GM19043 (cell line): ENCODE measurements at regions not wholly inside any gene's neighbourhood (a gene's known extent, or its start where the extent isn't known, plus 50 kb on each side); places are given as distances from the start of the nearest gene placed in this dataset.
"Not testable (repeated sequence)": the region's sequence is repeated elsewhere in the genome, so short reads cannot be mapped to it uniquely, and the experiment has no call there.

ENCODE experiments used
- ATAC-seq: cut with Tn5 transposase; IDR thresholded peaks from one replicate; pipeline ENCODE4 v1.9.1; 2021; ENCODE audit warnings: low read depth; ENCODE audit not compliant: unreplicated experiment

DNA sequence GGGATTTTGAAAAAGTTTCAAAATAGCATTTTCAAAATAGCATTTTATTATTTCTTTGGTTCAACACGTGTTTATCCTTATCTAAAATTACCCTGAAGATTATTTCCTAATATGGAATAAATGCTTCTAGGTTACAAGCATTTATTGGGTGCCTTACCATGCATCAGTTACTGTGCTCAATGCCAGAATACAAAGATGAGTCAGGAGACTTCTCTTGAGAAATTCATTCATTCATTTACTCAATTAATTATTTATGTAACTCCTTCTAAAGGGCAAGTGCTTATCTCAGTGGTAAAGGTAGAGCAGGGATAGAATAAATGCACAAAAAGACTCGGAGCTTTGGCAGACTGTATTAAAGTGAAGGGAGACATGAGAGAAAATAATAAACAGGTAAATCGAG lies 150.1 kb upstream of the PDE7B start:
- no peak for ATAC-seq

DNA sequence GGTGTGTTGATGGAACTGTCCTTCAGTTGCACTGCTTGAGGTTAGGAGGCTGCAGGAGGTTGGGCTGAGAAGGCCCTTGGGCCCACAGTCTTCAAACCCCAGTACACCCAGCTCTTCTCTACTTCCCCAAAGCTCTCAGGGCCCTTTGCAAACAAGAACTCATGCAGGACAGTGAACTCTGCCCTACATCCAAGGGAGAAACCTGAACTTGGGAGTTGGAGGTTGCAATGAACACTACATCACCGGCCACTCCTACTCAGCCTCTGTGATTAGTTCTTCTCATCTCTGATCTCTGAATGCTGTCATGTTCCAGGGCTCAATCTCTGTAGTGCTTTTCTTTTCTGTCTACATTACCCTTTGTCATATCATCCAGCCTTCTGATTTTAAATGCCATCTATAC lies 148.5 kb upstream of the PDE7B start:
- ATAC-seq = no peak

DNA sequence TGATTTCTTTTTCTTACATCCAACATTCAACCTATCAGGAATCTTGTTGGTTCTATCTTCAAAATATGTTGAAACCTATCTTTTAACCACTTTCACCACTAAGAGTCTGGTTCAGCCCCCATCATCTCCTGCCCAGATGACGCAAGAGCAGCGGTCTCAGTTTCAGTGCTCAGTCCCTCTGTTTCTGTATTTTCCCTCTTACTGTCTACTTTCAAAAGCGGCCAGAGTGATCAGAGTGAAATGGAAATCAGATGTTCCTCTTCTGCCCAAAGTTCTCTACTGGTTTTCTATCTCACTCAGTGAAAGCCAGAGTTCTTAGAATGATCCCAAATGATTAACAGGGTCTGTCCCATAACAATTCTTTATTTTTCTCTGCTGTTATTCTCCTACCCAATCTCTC lies 147.9 kb upstream of the PDE7B start:
- no peak for ATAC-seq

DNA sequence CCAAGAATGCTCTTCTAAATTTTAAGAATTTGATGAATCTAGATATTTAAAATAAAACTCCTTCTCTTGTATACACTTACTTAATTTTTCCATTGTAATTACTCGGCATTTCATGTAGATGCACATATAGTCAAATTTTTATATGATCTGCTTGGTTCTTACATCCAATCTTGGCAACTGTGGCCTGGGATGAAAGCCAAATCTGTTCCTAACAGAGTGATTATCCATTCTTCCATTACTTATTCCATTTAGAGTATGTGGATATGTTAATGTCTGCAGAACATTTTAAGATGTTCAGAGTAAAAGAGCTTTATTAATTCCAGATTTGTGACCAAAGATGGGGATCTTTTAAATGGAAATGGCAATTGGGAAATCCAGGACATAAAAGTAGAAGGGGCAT lies 144.1 kb upstream of the PDE7B start:
- no peak for ATAC-seq

DNA sequence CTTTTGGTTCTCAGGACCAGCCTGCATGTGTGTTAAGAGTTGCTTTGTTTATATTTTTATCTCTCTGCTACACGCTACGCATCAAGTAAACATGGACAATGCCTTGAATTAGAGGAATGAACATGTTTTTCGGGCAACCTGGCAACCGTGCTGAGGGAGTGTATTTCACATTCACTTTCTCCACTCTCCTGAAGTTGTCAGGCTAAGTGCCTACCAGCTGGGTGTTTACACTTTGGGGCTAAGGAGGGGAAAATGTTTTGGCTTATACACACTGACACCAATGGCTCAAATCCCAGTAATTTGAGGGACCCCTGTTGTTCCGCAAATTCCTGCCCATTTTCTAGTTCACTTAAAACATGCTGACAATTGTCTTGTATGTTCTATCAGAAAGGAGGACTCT lies 141.5 kb upstream of the PDE7B start:
- ATAC-seq = no peak

DNA sequence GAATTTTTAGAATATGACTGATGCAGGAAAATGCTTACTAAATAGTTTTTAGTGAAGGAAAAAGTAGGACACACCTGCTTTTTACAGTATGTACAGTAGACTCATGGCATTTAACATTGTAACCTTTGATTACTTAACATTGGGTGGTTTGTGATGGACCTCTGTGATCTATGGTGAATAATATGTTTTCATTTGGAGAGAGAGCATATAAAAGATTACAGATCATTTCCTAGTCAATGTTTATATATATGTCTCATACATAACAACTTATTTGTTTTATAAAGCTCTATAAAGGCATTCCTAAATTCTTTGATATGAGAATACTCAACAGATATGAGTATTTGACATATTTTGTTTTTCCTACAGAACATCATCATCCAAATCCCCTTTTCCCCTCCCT lies 129.3 kb upstream of the PDE7B start:
- no peak for ATAC-seq

DNA sequence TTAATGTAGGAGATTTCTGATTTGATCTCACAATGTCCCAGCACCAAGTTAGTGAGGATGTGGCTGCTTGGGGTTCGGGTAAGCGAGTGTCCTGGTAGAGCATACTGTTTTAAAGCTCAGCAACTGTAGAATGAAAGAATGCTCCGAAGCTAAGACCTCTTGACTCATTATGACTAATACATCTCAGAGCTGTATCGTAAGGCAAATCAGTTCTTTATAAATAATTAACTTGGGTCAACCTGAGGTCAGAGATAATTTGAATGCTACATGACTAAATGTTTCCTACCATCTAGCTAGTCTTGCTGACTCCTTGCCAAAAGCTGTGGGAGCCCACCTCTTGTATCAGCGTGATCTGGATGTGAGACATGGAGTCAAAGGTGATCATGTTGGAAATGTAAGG lies 128.8 kb upstream of the PDE7B start:
- ATAC-seq = peak; percentile 90

DNA sequence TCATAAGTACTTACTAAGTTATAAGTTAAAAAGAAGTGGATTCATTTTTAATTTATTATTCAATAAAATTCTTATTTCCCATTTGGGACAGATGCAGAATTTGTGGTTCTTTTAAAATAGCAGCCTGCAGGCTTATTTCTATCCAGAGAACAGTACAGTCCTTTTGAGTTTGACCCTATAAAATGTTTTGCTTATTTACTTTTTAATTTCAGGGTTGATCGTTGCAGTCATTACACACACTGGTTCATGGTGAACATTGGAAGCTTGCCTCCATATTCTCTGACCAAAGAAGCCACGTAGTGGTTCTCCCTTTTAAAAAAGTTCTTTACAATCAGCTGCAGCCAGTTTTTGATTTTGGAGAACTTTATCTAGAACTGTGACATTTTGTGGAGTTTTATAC lies 122.9 kb upstream of the PDE7B start:
- ATAC-seq = no peak

DNA sequence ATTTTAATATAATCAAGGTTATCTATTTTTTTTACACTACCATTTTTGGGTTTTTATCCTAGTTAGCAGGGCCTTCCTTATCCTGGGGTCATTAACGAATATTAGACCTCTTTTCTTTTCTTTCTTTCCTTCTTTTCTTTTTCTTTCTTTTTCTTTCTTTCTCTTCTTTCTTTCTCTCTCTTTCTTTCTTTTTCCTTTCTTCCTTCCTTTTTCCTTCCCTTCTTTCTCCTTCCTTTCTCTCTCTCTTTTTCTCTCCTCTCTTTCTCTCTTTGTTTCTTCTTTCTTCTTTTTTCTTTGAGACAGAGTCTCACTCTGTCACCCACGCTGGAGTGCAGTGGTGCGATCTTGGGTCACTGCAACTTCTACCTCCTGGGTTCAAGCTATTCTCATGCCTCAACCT lies 120.4 kb upstream of the PDE7B start:
- no peak for ATAC-seq

DNA sequence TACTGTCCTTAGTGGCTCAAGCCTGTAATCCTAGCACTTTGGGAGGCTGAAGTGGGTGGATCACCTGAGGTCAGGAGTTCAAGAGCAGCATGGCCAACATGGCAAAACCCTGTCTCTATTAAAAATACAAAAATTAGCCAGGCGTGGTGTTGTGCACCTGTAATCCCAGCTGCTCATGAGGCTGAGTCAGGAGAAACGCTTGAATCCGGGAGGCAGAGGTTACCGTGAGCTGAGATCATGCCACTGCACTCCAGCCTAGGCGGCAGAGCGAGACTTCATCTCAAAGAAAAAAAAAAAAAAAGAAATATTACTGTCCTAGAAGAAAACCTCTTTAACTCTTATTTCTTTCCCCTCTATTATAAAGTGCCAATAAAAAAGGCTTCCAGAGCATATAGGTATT lies 115.2 kb upstream of the PDE7B start:
- ATAC-seq = not testable (repeated sequence)

DNA sequence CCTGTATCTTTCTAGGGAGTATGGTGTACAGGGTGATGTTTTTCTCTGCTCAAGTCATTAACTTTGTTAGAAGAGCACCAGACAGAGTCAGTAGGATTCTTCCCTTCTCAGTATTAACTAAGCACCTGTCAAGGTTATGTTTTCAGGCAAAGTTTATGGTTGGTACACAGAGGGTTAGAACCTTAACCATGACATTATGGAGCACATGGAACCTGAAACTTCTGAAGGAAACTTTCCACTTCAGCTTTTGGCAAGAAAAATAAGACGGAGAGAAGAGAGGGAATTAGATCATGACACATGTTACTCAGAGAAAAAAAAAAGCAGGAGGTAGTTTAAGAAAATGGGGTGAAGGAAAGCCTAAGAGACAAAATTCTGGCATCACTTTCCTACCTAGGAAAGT lies 112.9 kb upstream of the PDE7B start:
- no peak for ATAC-seq

DNA sequence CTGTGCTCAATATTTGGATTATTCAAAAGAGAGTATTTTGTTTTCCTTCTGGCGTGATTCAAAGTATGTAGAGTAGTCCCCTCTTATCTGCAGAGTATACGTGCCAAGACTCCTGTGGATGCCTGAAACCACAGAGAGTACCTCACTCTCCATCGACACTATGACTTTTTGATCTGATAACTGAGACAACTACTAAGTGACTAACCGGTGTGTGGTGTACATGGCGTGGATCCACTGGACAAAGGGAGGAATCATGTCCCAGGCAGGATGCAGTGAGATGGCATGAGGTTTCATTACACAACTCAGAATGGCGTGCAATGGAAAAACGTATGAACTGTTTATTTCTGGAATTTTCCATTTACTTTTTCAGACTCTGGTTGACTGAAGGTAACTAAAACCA lies 112.2 kb upstream of the PDE7B start:
- no peak for ATAC-seq

DNA sequence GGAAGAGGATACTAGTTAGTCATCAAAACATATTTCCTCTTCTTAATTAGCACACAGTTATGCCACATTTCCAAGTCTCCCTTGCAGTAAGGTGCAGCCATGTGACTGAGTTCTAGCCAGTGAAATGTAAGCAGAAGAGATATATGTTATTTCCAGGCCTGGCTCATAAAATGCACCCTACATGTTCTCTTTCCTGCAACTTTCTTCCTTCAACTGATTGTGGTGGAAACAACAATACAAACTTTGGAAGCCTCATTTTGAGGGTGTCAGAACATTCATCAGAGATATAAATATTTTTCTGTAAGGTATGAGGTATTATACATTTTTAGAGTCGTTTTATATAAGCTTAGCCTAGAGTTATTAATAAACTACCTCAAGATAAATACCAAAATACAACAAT lies 110.9 kb upstream of the PDE7B start:
- no peak for ATAC-seq

DNA sequence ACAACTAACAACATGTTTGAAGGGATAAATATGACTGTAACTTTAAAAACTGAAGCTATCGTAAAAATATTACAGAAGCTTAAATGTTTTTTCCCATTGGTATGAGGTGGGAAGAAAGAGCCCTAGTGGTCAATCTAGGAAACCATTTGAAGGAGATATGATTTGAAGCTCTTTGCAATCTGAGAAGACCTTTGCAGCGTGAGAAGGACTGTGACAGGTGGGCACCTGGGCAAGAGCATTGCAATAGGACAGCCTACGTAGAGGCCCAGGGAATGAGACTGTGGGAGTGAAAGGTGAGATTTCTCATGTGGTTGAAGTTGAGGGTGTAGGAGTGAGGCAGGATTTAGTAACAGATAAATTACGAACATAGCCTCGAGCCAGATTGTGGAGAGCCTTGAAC lies 108.0 kb upstream of the PDE7B start:
- ATAC-seq = no peak

DNA sequence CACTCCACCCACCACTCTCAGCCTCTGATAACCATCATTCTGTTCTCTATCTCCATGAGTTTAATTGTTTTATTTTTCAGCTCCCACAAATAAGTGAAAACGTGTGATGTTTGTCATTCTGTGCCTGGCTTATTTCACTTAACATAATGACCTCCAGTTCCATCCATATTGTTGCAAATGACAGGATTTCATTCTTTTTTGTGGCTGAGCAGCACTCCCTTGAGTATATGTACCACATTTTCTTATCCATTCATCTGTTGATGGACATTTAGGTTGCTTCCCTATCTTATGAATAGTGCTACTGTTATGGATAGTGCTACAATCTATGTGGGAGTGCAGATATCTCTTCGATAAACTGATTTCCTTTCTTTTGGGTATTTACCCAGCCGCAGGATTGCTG lies 103.3 kb upstream of the PDE7B start:
- ATAC-seq = no peak

DNA sequence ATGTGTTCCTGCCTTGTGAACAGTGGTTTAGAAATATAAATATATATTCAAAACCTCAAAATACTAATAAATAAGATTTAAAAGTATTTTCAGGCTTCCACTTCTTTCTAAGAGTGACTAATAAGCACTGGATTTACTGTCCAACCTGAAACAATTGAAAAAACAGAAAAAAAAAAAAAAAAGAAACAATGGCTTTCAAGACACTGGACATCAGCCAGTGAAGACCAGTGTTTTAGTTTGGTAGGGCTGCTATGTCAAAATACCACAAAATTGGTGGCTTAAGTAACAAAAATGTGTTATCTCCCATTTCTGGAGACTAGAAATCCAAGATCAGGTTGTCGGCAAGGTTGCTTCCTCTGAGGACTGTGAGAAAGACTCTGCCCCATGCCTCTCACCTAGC lies 101.4 kb upstream of the PDE7B start:
- no peak for ATAC-seq

DNA sequence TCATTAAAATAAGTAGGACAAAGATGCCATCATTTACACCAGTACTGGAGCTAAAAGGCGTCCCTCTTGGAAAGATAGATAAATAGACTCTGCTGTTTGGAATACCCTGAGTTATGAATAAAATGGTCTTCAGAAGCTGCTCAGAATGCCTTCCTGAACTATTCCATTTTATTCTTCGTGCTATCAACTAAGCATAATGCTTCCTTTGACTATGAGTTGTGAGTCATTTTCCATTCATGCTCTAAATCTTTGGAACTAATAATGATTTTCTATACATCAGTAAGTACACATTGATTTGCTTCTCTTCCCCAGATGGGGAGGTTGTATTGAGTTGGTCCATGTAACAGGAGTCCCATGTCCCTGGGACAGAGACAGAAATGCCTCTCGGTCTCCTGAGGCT lies 98.3 kb upstream of the PDE7B start:
- ATAC-seq = no peak

DNA sequence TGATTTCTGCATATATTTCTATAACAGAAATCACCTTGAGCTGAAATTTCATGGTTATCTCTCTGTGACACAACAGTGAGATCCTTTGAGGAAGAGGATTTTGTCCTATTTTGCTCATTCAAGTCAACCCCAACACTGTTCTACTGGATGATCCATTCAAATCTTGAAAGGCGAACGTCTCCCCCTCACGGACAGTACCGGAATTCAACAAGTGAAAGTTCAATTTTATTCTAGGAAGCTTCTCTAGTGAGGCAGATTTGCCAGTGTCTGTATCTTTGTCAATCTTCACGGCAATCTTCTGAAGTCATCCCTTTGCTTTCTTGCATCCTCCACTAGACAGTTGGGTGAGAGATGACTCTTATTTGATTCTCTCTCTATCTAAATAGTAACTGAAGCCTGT lies 91.7 kb upstream of the PDE7B start:
- ATAC-seq = no peak

DNA sequence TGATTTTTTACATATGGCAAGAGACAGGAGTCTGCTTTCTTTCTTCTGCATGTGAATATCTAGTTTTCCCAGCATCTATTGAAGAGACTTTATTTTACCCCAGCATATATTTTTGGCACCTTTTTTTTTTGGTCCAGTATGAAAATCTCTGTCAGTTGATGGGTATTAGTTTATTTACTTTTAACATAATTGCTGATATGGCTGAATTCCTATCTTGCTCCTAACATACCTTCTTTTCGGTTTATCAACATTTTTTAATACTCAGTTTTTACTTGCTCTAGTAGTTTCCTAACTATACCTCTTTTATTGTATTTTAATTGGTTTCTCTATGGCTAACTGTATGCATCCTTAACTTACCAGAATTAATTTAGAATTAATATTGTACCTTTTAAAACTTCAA lies 77.5 kb upstream of the PDE7B start:
- ATAC-seq = no peak

DNA sequence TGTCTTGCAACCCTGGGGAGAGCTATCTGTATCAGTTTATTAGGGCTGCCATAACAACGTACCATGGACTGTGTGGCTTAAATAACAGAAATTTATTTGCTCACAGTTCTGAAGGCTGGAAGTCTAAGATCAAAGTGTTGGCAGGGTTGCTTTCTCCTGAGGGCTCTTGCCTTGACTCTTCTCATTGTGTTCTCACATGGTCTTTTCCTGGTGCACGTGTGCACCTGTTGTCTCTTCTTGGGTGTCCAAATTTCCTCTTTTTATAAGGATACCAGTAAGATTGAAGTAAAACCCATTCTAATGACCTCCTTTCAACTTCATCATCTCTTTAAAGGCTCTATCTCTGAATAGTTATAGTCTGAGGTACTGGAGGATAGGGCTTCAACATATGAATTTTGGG lies 72.3 kb upstream of the PDE7B start:
- no peak for ATAC-seq

DNA sequence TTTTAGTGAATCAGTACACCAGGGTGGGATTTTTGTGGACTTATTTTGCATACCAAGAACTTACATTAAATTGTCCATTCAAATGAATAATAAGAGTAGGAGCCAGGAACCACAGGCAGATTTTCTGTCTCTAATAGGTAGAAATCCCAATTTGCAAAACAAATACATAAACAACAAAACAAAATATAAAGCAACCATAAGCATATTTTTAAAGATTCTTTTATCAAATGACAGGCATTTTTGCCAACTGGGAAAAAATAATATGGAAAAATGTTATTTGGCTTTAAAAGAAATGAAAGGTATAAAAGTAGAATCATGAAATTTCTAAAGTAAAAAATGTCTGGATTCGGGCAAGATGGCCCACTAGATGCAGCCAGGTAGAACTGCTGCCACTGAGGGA lies 71.2 kb upstream of the PDE7B start:
- no peak for ATAC-seq

DNA sequence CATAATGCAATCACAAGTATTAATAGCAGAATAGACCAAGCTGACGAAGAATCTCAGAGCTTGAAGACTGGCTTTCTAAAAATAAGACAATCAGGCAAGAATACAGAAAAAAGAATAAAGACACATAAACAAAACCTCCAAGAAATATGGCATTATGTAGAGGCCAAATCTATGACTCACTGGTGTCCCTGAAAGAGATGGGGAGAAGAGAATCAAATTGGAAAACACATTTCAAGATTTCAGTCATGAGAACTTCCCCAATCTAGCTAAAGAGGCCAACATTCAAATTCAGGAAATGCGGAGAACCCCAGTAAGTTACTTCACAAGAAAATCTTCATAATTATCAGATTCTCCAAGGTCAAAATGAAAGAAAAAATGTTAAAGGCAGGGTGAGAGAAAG lies 69.0 kb upstream of the PDE7B start:
- no peak for ATAC-seq

DNA sequence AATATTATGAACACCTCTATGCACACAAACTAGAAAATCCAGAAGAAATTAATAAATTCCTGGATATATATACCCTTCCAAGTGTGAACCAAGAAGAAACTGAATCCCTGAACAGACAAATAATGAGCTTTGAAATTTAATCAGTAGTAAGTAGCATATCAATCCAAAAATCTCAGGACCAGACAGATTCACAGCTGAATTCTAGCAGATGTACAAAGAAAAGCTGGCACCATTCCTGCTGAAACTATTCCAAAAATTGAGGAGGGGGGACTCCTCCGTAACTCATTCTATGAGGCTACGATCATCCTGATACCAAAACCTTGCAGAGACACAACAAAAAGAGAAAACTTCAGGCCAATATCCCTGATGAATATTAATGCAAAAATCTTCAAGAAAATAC lies 67.0 kb upstream of the PDE7B start:
- no peak for ATAC-seq
